GM19372 (cell line): ENCODE measurements at regions not wholly inside any gene's neighbourhood (a gene's known extent, or its start where the extent isn't known, plus 50 kb on each side); places are given as distances from the start of the nearest gene placed in this dataset.

Source experiments
- ATAC-seq: cut with Tn5 transposase; IDR thresholded peaks from one replicate; pipeline ENCODE4 v1.9.1; 2021; ENCODE audit warnings: mild to moderate bottlenecking, low read depth, moderate library complexity; ENCODE audit not compliant: unreplicated experiment

GRCh38 chr3:13123013-13123654, 49.9 kb upstream of the IQSEC1 start:
- ATAC-seq: no peak
